HEK293 (cell line): ENCODE measurements at regions not wholly inside any gene's neighbourhood (a gene's known extent, or its start where the extent isn't known, plus 50 kb on each side); places are given as distances from the start of the nearest gene placed in this dataset.

Experiments
- HOXC10 ChIP-seq: sonication (generic); formaldehyde crosslinking; IDR thresholded peaks from 2 replicates; pipeline ENCODE4 v1.8.1; 2023; ENCODE audit warnings: mild to moderate bottlenecking, missing genetic modification reagents
- TCF7L2 ChIP-seq: IDR thresholded peaks from 2 replicates; pipeline ENCODE4 v1.6.1; 2011; ENCODE audit warnings: low read depth, mild to moderate bottlenecking, inconsistent platforms, low read length, moderate library complexity, borderline replicate concordance
- ZBTB11 ChIP-seq: fragments of 450-650 bp; formaldehyde crosslinking; conservative IDR thresholded peaks from 2 replicates; pipeline ENCODE4 v1.5.1; 2016; ENCODE audit warnings: low read depth, missing biosample characterization, missing genetic modification characterization
- ZNF133 ChIP-seq: fragments of 450-650 bp; formaldehyde crosslinking; IDR thresholded peaks from 2 replicates; pipeline ENCODE4 v1.5.1; 2016; ENCODE audit warnings: missing biosample characterization, missing genetic modification characterization
- ZNF169 ChIP-seq: fragments of 450-650 bp; formaldehyde crosslinking; IDR thresholded peaks from 2 replicates; pipeline ENCODE4 v1.5.1; 2016; ENCODE audit warnings: missing biosample characterization, missing genetic modification characterization
- ZNF280D ChIP-seq: fragments of 450-650 bp; formaldehyde crosslinking; IDR thresholded peaks from 2 replicates; pipeline ENCODE4 v1.5.1; 2016; ENCODE audit warnings: missing biosample characterization, missing genetic modification characterization
- TF ChIP-seq, protein P1 (sequence below): fragments of 450-650 bp; formaldehyde crosslinking; IDR thresholded peaks from 2 replicates; pipeline ENCODE4 v1.5.1; 2016; ENCODE audit warnings: missing biosample characterization, missing genetic modification characterization
- TF ChIP-seq, protein P2 (sequence below): fragments of 450-650 bp; formaldehyde crosslinking; IDR thresholded peaks from 2 replicates; pipeline ENCODE4 v1.5.1; 2016; ENCODE audit warnings: missing biosample characterization, missing genetic modification characterization
- TF ChIP-seq, protein P3 (sequence below): fragments of 450-650 bp; formaldehyde crosslinking; IDR thresholded peaks from 2 replicates; pipeline ENCODE4 v1.5.1; 2016; ENCODE audit warnings: missing biosample characterization, missing genetic modification characterization

GRCh38 chr3:23669541-23670255 is 136.1 kb upstream of the UBE2E1 start:
- TF ChIP-seq ZNF280D (tag by site-specific recombination), result no peak
- TF ChIP-seq, protein P1, sequence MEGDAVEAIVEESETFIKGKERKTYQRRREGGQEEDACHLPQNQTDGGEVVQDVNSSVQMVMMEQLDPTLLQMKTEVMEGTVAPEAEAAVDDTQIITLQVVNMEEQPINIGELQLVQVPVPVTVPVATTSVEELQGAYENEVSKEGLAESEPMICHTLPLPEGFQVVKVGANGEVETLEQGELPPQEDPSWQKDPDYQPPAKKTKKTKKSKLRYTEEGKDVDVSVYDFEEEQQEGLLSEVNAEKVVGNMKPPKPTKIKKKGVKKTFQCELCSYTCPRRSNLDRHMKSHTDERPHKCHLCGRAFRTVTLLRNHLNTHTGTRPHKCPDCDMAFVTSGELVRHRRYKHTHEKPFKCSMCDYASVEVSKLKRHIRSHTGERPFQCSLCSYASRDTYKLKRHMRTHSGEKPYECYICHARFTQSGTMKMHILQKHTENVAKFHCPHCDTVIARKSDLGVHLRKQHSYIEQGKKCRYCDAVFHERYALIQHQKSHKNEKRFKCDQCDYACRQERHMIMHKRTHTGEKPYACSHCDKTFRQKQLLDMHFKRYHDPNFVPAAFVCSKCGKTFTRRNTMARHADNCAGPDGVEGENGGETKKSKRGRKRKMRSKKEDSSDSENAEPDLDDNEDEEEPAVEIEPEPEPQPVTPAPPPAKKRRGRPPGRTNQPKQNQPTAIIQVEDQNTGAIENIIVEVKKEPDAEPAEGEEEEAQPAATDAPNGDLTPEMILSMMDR (tag by site-specific recombination), result no peak
- no peak for TF ChIP-seq ZNF169 (tag by site-specific recombination)
- TF ChIP-seq HOXC10 (CRISPR knock-in tag), result no peak
- TF ChIP-seq ZBTB11, result no peak
- TF ChIP-seq, protein P2, sequence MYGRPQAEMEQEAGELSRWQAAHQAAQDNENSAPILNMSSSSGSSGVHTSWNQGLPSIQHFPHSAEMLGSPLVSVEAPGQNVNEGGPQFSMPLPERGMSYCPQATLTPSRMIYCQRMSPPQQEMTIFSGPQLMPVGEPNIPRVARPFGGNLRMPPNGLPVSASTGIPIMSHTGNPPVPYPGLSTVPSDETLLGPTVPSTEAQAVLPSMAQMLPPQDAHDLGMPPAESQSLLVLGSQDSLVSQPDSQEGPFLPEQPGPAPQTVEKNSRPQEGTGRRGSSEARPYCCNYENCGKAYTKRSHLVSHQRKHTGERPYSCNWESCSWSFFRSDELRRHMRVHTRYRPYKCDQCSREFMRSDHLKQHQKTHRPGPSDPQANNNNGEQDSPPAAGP (tag by site-specific recombination), result no peak
- TF ChIP-seq, protein P3, sequence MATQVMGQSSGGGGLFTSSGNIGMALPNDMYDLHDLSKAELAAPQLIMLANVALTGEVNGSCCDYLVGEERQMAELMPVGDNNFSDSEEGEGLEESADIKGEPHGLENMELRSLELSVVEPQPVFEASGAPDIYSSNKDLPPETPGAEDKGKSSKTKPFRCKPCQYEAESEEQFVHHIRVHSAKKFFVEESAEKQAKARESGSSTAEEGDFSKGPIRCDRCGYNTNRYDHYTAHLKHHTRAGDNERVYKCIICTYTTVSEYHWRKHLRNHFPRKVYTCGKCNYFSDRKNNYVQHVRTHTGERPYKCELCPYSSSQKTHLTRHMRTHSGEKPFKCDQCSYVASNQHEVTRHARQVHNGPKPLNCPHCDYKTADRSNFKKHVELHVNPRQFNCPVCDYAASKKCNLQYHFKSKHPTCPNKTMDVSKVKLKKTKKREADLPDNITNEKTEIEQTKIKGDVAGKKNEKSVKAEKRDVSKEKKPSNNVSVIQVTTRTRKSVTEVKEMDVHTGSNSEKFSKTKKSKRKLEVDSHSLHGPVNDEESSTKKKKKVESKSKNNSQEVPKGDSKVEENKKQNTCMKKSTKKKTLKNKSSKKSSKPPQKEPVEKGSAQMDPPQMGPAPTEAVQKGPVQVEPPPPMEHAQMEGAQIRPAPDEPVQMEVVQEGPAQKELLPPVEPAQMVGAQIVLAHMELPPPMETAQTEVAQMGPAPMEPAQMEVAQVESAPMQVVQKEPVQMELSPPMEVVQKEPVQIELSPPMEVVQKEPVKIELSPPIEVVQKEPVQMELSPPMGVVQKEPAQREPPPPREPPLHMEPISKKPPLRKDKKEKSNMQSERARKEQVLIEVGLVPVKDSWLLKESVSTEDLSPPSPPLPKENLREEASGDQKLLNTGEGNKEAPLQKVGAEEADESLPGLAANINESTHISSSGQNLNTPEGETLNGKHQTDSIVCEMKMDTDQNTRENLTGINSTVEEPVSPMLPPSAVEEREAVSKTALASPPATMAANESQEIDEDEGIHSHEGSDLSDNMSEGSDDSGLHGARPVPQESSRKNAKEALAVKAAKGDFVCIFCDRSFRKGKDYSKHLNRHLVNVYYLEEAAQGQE (tag by site-specific recombination), result no peak
- no peak for TF ChIP-seq ZNF133 (tag by site-specific recombination)
- no peak for TF ChIP-seq TCF7L2
